ENCODE measurements at regions not wholly inside any gene's neighbourhood (a gene's known extent, or its start where the extent isn't known, plus 50 kb on each side); places are given as distances from the start of the nearest gene placed in this dataset.

DNA sequence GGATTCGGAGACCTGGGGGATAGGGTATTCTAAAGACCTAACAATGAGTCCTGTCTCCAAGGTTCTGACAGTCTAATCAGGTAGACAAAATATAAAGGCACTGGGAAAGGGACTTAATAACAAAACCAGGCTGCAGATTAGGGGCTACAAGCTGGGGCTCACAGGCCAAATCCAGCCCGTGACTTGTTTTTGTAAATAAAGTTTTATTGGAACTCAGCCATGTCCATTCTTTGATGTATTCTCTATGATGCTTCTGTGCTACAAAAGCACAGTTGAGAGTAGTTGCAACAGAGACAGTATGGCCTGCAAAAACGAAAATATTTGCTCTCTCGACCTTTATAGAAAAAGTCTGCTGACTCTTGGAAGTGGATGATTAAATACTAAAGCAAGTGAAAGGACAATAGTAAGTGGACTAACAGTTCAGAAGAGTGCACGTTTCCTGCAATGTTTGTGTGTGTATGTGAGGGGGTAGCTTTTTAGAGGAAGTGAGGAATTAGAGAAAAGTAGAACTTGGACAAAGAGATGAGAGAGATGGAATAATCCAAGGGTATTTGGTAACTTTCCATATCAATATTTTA, 115.4 kb upstream of the ZFHX3 start:
- CTCF ChIA-PET, result interaction anchor here (0.6 kb wide), 1 partner anchor 82 kb away, joined by 3 read pairs; no protein-coding TSS in a partner anchor

DNA sequence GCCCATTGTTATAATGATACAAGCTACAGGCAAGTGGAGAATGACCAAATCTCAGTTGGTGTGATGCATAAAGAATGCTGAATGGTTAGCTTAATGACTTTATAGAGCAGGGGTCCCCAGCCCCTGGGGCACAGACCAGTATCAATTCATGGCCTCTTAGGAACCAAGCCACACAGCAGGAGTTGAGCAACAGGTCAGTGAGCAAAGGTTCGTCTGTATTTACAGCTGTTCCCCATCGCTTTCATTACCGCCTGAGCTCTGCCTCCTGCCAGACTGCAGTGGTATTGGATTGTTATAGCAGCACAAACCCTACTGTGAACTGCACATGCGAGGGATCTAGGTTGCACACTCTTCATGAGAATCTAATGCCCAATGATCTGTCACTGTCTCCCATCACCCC, 114.0 kb upstream of the ZFHX3 start:
- ATAC-seq, result no peak
- intact Hi-C loops (cut with micrococcal nuclease; ENCODE audit: unreplicated experiment), result no loop called here
- no TSS peak for BruUV-seq (replicated peaks)
- TF ChIP-seq, protein P1, sequence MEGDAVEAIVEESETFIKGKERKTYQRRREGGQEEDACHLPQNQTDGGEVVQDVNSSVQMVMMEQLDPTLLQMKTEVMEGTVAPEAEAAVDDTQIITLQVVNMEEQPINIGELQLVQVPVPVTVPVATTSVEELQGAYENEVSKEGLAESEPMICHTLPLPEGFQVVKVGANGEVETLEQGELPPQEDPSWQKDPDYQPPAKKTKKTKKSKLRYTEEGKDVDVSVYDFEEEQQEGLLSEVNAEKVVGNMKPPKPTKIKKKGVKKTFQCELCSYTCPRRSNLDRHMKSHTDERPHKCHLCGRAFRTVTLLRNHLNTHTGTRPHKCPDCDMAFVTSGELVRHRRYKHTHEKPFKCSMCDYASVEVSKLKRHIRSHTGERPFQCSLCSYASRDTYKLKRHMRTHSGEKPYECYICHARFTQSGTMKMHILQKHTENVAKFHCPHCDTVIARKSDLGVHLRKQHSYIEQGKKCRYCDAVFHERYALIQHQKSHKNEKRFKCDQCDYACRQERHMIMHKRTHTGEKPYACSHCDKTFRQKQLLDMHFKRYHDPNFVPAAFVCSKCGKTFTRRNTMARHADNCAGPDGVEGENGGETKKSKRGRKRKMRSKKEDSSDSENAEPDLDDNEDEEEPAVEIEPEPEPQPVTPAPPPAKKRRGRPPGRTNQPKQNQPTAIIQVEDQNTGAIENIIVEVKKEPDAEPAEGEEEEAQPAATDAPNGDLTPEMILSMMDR (IDR thresholded peaks at IDR 0.05), result no peak
- TF ChIP-seq POLR2AphosphoS5 (IDR thresholded peaks at IDR 0.05; ENCODE audit: low read depth, low read length) (no peak), SIN3A (IDR thresholded peaks at IDR 0.05; ENCODE audit: borderline replicate concordance, insufficient read depth, low read depth, low read length) (no peak), TCF7L2 (IDR thresholded peaks at IDR 0.05; ENCODE audit: low read depth, low read length) (no peak)
- TF ChIP-seq, protein P2, sequence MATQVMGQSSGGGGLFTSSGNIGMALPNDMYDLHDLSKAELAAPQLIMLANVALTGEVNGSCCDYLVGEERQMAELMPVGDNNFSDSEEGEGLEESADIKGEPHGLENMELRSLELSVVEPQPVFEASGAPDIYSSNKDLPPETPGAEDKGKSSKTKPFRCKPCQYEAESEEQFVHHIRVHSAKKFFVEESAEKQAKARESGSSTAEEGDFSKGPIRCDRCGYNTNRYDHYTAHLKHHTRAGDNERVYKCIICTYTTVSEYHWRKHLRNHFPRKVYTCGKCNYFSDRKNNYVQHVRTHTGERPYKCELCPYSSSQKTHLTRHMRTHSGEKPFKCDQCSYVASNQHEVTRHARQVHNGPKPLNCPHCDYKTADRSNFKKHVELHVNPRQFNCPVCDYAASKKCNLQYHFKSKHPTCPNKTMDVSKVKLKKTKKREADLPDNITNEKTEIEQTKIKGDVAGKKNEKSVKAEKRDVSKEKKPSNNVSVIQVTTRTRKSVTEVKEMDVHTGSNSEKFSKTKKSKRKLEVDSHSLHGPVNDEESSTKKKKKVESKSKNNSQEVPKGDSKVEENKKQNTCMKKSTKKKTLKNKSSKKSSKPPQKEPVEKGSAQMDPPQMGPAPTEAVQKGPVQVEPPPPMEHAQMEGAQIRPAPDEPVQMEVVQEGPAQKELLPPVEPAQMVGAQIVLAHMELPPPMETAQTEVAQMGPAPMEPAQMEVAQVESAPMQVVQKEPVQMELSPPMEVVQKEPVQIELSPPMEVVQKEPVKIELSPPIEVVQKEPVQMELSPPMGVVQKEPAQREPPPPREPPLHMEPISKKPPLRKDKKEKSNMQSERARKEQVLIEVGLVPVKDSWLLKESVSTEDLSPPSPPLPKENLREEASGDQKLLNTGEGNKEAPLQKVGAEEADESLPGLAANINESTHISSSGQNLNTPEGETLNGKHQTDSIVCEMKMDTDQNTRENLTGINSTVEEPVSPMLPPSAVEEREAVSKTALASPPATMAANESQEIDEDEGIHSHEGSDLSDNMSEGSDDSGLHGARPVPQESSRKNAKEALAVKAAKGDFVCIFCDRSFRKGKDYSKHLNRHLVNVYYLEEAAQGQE (IDR thresholded peaks at IDR 0.05; ENCODE audit: insufficient read depth in 1 of 2, low read depth in 2 of 2, low read length in 1 of 2), result no peak
- no peak for DNase-seq (ENCODE audit: low read depth, low spot score)
- Histone ChIP-seq H3K4me3 (ENCODE audit: low read depth in 2 of 2, low read length in 2 of 2) (no peak overlapping the region), H3K27ac (ENCODE audit: low read length) (no peak overlapping the region), H3K4me1 (ENCODE audit: control insufficient read depth, insufficient read depth, low read length) (no peaks in the 10 kb centered on the region), H3K27me3 (ENCODE audit: control insufficient read depth, insufficient read depth, low read length) (no peaks in the 10 kb centered on the region), H3K9me3 (ENCODE audit: control insufficient read depth, insufficient read depth, low read depth, low read length) (no peaks in the 10 kb centered on the region), H3K36me3 (ENCODE audit: control insufficient read depth, insufficient read depth, low read length) (no peaks in the 10 kb centered on the region)
- in situ Hi-C loops (cut with HindIII; ENCODE audit: low pct_unique_long_range_greater_than_20kb, low sequenced_read_pairs), result no loop called here
- CTCF ChIA-PET, result no interaction called here
- POLR2A ChIA-PET, result no interaction called here

More for the DNA sequence above, 115.4 kb upstream of the ZFHX3 start:
- no peaks in the 10 kb centered on the region for H3K27me3 ChIP-seq (ENCODE audit: control insufficient read depth, insufficient read depth, low read length)
- intact Hi-C loops (cut with micrococcal nuclease; ENCODE audit: unreplicated experiment) (no loop called here), in situ Hi-C loops (cut with HindIII; ENCODE audit: low pct_unique_long_range_greater_than_20kb, low sequenced_read_pairs) (no loop called here)
- DNase-seq (ENCODE audit: low read depth, low spot score), result no peak
- H3K27ac ChIP-seq (ENCODE audit: low read length), result no peak overlapping the region
- no peaks in the 10 kb centered on the region for H3K36me3 ChIP-seq (ENCODE audit: control insufficient read depth, insufficient read depth, low read length)
- no TSS peak for BruUV-seq (replicated peaks)
- no peak for ATAC-seq
- H3K4me1 ChIP-seq (ENCODE audit: control insufficient read depth, insufficient read depth, low read length), result no peaks in the 10 kb centered on the region
- POLR2A ChIA-PET, result no interaction called here
- no peak overlapping the region for H3K4me3 ChIP-seq (ENCODE audit: low read depth in 2 of 2, low read length in 2 of 2)
- H3K9me3 ChIP-seq (ENCODE audit: control insufficient read depth, insufficient read depth, low read depth, low read length), result no peaks in the 10 kb centered on the region
- TF ChIP-seq POLR2AphosphoS5 (IDR thresholded peaks at IDR 0.05; ENCODE audit: low read depth, low read length) (no peak), TCF7L2 (IDR thresholded peaks at IDR 0.05; ENCODE audit: low read depth, low read length) (no peak), SIN3A (IDR thresholded peaks at IDR 0.05; ENCODE audit: borderline replicate concordance, insufficient read depth, low read depth, low read length) (no peak)
- TF ChIP-seq, protein P2 (IDR thresholded peaks at IDR 0.05; ENCODE audit: insufficient read depth in 1 of 2, low read depth in 2 of 2, low read length in 1 of 2), result no peak
- TF ChIP-seq, protein P1 (IDR thresholded peaks at IDR 0.05), result no peak

Data from Panc1 (cell line).